Stimulated activated CD8-positive, alpha-beta memory T cell treated with anti-CD3 and anti-CD28 coated beads, Interleukin-12 subunit alpha, Interleukin-12 subunit beta, amount 100 ng/mL, for 1 hour (primary cell): ENCODE measurements at regions not wholly inside any gene's neighbourhood (a gene's known extent, or its start where the extent isn't known, plus 50 kb on each side); places are given as distances from the start of the nearest gene placed in this dataset.
"Not testable (repeated sequence)": the region's sequence is repeated elsewhere in the genome, so short reads cannot be mapped to it uniquely, and the experiment has no call there.

ENCODE experiments used
- DNase-seq: peaks from one replicate; pipeline ENCODE4 v3.0.0-alpha.2; 2020; ENCODE audit warnings: low read depth

- no peak for DNase-seq
Observed at GRCh38 chr7:146057958-146058357, 58.6 kb upstream of the CNTNAP2 start.

GRCh38 chr7:146054909-146055308 lies 61.7 kb upstream of the CNTNAP2 start:
- DNase-seq = no peak

GRCh38 chr7:146053492-146053891 lies 63.1 kb upstream of the CNTNAP2 start:
- DNase-seq = no peak

- DNase-seq = not testable (repeated sequence)
Observed at GRCh38 chr7:146043310-146043709, 73.3 kb upstream of the CNTNAP2 start.

GRCh38 chr7:146028251-146028750 lies 88.3 kb upstream of the CNTNAP2 start:
- no peak for DNase-seq

GRCh38 chr7:146027243-146027642 lies 89.4 kb upstream of the CNTNAP2 start:
- DNase-seq = no peak

GRCh38 chr7:146022776-146023175 lies 93.8 kb upstream of the CNTNAP2 start:
- DNase-seq = no peak

- not testable (repeated sequence) for DNase-seq
Observed at GRCh38 chr7:146019041-146020004, 97.3 kb upstream of the CNTNAP2 start.

GRCh38 chr7:146017366-146017765 lies 99.2 kb upstream of the CNTNAP2 start:
- DNase-seq = not testable (repeated sequence)

GRCh38 chr7:146014154-146014553 lies 102.4 kb upstream of the CNTNAP2 start:
- DNase-seq = not testable (repeated sequence)

GRCh38 chr7:146008293-146008692 lies 108.3 kb upstream of the CNTNAP2 start:
- DNase-seq = no peak

GRCh38 chr7:146004805-146005204 lies 111.8 kb upstream of the CNTNAP2 start:
- DNase-seq = no peak

GRCh38 chr7:146002431-146003078 lies 114.0 kb upstream of the CNTNAP2 start:
- DNase-seq = no peak

GRCh38 chr7:146002008-146002407 lies 114.6 kb upstream of the CNTNAP2 start:
- no peak for DNase-seq

GRCh38 chr7:146000882-146001281 lies 115.7 kb upstream of the CNTNAP2 start:
- DNase-seq = no peak

- no peak for DNase-seq
Observed at GRCh38 chr7:145989469-145989868, 127.1 kb upstream of the CNTNAP2 start.

GRCh38 chr7:145986248-145986874 lies 130.2 kb upstream of the CNTNAP2 start:
- DNase-seq = no peak

GRCh38 chr7:145978769-145979168 lies 137.8 kb upstream of the CNTNAP2 start:
- DNase-seq = no peak

GRCh38 chr7:145959981-145960380 lies 156.6 kb upstream of the CNTNAP2 start:
- no peak for DNase-seq

GRCh38 chr7:145957160-145957890 lies 159.3 kb upstream of the CNTNAP2 start:
- no peak for DNase-seq

- DNase-seq = no peak
Observed at GRCh38 chr7:145951566-145951965, 165.0 kb upstream of the CNTNAP2 start.

GRCh38 chr7:145928937-145929336 lies 187.7 kb upstream of the CNTNAP2 start:
- no peak for DNase-seq
